Rectal smooth muscle tissue (tissue), 1 donor: ENCODE measurements at regions not wholly inside any gene's neighbourhood (a gene's known extent, or its start where the extent isn't known, plus 50 kb on each side); places are given as distances from the start of the nearest gene placed in this dataset.

Experiments
- H3K27ac ChIP-seq: one replicate; pipeline ENCODE4 v1.7.0; 2013; ENCODE audit warnings: low read depth, low read length, inconsistent platforms
- H3K27me3 ChIP-seq: one replicate; pipeline ENCODE4 v1.7.0; 2013; ENCODE audit warnings: low read length; ENCODE audit not compliant: control insufficient read depth, insufficient read depth
- H3K36me3 ChIP-seq: one replicate; pipeline ENCODE4 v1.7.0; 2013; ENCODE audit warnings: low read length; ENCODE audit not compliant: control insufficient read depth, insufficient read depth
- H3K4me1 ChIP-seq: one replicate; pipeline ENCODE4 v1.7.0; 2013; ENCODE audit warnings: low read length; ENCODE audit not compliant: control insufficient read depth, insufficient read depth
- H3K4me3 ChIP-seq: one replicate; pipeline ENCODE4 v1.7.0; 2013; ENCODE audit warnings: low read length
- H3K9ac ChIP-seq: one replicate; pipeline ENCODE4 v1.7.0; 2013; ENCODE audit warnings: low read length

DNA sequence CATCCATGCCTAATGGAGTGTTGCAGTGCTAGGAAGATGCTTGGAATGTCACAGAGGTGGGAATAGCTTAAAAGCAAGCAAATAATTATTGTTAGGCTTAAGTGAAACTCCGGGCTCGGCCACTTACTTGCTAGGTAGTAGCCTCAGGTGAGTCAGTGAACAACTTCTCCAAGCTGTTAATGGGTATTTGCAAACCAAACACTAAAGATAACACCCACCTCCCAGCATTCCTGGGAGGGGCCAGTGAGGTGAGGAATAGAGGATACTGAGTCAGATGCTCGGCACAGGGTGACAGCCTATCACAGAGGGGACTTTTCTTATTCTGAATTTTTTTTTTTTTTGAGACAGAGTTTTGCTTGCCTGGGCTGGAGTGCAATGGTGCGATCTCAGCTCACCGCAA is 151.2 kb upstream of the RFLNA start:
- Histone ChIP-seq H3K27me3 (no peaks in the 10 kb centered on the region), H3K36me3 (no peaks in the 10 kb centered on the region), H3K27ac (no peak overlapping the region), H3K4me3 (no peak overlapping the region), H3K4me1 (no peaks in the 10 kb centered on the region), H3K9ac (no peak overlapping the region)

DNA sequence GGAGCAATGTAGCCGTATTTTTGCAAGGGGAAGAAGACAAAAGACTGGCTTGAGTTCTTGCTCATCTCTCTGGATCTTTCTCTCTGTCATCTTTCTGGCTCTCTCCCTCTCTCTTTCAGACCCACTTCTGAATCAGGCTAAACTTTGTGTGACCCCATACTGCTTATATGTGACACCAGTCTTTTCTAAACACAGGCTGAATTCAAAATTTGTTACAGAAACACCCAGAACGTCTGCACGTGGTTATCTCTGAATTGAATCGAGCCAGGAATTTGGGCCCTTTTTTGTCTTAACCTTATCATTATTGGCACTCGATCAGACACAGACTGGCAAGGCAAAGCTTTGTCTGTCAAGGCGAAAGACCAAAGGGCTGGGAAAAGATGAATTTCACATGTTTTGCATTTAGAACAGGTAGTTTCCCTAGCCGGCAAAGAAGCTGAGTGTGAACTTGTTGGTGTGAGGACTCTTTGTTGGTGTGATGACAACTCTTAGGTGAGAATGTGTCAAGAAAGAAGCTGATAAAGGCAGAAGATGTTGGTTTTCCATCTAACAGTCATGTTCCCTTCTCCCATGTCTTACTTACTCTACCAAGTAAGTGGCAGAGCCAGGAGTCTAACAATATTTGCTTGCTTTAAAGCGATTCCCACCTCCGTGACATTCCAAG is 150.2 kb upstream of the RFLNA start:
- H3K27me3 ChIP-seq = no peaks in the 10 kb centered on the region
- no peaks in the 10 kb centered on the region for H3K4me1 ChIP-seq
- H3K27ac ChIP-seq = no peak overlapping the region
- H3K9ac ChIP-seq = no peak overlapping the region
- no peak overlapping the region for H3K4me3 ChIP-seq
- H3K36me3 ChIP-seq = no peaks in the 10 kb centered on the region

DNA sequence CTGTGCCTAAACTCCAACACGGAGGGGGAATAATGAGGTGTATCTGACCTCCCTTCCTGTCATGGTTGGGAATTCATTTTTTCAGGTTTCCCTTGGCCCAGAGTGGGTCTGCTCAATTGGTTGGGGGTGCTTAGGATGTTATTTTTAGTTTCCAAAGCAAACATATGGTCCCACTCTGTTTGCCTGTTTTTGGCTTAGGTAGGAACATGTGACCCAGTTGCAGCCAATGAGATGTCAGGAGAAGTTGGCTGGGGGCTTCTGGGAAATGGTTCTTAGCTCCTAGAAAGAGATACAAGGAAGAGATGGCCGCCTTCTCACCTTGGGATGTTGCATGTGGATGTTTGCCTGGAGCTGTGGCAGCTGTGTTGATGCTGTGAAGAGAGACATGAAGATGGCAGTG is 147.9 kb upstream of the RFLNA start:
- Histone ChIP-seq H3K4me3 (no peak overlapping the region), H3K9ac (no peak overlapping the region), H3K27ac (no peak overlapping the region), H3K27me3 (no peaks in the 10 kb centered on the region), H3K4me1 (no peaks in the 10 kb centered on the region), H3K36me3 (no peaks in the 10 kb centered on the region)

DNA sequence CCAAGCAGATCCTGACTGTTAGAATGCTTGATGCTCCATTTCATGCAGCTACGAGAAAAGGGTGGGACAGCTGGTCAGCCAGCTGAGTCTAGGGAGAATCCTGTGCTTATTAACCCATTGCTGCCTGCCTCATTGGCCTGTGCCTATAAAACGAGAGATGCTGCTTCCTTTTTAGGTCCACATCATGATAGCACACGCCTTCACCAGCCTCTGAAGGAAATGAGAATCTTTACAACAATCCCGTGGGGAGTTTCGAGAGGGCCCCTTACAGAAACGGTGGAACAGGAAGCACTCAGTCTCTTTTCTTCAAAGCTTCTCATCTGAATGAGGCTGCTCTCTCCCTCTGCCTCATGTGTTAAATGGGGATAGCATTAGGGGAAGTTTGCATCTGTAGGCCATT is 147.3 kb upstream of the RFLNA start:
- Histone ChIP-seq H3K4me3 (no peak overlapping the region), H3K36me3 (no peaks in the 10 kb centered on the region), H3K27ac (no peak overlapping the region), H3K27me3 (no peaks in the 10 kb centered on the region), H3K9ac (no peak overlapping the region), H3K4me1 (no peaks in the 10 kb centered on the region)

DNA sequence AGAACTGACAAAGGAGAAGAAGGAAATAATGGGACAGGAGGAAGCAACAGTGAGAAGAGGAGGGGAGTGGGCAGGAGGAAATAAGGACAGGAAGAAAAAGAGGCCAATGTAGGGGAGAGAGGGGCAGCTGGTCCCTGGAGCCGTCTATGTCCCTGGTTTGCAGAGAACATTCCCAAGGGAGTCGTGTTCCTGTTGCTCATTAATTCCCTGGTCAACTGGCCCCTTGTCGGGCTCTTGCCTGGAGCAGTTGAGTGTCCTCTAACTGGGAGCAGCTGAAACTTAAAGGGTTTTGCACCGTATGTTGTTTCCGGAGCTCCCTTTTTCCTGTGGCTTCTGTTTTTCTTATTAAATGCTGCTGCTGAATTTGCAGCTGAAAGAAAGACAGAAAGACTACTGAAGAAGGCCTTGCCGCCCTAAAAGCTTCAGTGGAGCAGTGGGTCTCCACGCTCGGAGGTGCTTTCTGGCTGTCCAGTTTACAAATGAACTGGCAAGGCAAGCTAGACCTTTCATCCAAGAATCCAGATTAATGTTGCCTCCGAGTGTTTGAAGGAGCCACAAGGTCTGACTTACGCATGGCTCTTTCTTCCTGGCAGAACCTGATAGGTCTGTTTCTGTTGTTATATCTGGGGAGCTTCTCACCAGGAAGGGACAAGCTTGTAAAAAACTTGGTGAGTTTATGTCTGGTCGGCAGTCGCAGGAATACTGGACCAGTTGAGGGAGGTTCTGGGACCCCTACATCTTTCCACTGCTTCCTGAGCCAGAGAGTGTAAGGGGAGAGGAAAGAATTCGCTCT is 146.2 kb upstream of the RFLNA start:
- Histone ChIP-seq H3K9ac (no peak overlapping the region), H3K36me3 (no peaks in the 10 kb centered on the region), H3K27ac (no peak overlapping the region), H3K4me1 (no peaks in the 10 kb centered on the region), H3K27me3 (no peaks in the 10 kb centered on the region), H3K4me3 (no peak overlapping the region)

DNA sequence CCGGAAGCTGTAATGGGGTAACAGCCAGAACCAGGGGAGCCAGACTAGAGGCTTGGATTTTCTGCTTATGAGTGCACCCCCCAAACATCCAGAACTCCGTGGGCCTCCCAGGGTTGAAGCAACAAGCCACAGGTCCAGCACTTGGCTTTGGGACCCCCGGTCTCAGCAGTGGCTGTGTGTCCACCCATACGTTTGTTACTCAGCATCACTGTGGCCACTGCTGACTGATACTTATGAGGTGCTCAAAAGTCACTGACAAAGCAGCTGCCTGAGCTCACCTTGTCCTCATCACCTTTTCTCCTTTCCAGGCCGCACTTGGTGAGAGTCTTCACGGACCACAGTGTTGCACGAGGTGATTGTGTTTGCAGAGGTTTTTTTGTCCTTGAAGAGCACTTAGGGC is 145.6 kb upstream of the RFLNA start:
- Histone ChIP-seq H3K4me1 (no peaks in the 10 kb centered on the region), H3K4me3 (no peak overlapping the region), H3K27ac (no peak overlapping the region), H3K27me3 (no peaks in the 10 kb centered on the region), H3K9ac (no peak overlapping the region), H3K36me3 (no peaks in the 10 kb centered on the region)

DNA sequence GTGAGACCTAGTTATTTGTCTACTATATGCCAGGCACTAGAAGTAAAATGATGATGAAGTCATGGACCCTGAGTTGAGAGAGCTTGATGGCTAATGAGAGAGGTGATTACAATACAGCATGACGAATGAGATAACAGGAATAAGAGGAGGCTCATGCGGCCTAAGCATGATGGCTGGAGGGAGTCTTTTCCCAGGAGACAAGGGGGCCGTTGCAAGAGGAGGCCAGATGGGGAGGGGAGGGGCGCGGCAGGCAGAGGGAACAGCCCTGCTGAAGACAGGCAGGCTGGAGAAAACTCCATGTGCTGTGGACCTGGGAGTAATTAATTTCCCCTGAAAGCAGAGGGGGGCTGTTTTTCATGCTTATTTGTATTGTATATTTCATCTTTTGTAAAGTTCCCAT is 144.7 kb upstream of the RFLNA start:
- no peaks in the 10 kb centered on the region for H3K4me1 ChIP-seq
- H3K9ac ChIP-seq = no peak overlapping the region
- H3K4me3 ChIP-seq = no peak overlapping the region
- no peaks in the 10 kb centered on the region for H3K27me3 ChIP-seq
- no peak overlapping the region for H3K27ac ChIP-seq
- no peaks in the 10 kb centered on the region for H3K36me3 ChIP-seq

DNA sequence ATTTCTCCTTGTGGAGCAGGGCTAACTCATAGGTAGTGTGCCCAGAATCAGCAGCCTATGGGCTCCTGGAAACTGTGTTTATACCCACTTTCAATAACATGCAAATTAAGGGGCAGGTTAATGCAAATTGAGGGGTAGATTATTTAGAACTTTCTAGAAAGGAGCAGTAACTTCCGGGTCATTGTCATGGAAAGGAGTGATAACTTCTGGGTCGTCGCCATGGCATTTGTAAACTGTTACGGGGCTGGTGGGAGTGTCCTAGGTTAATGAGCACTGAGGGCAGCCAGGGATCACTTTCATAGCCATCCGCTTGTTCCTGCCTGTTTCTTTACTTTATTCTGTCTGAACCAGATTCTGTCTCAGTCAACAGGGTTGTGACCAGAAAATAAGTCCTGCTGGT is 143.3 kb upstream of the RFLNA start:
- Histone ChIP-seq H3K36me3 (no peaks in the 10 kb centered on the region), H3K4me3 (no peak overlapping the region), H3K9ac (no peak overlapping the region), H3K4me1 (no peaks in the 10 kb centered on the region), H3K27ac (no peak overlapping the region), H3K27me3 (no peaks in the 10 kb centered on the region)

DNA sequence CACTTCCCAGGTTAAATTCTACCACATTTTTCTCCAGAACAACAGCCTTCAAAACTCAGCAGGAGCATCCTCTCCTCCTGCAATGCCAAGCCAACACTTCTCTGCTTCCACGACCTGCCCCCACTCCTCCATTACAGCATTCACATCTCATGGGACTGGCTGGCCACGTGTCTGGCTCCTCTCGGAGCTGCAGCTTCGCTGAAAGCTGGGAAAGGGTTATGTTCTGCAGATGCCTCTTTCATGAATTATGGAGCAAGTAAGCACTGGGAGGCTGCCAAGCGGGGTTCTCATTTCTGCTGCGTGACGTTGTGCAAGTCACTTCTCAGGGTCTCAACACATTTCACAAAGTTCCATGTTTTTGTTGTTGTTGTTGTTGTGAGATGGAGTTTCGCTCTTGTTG is 142.2 kb upstream of the RFLNA start:
- H3K4me1 ChIP-seq = no peaks in the 10 kb centered on the region
- H3K27me3 ChIP-seq = no peaks in the 10 kb centered on the region
- H3K27ac ChIP-seq = no peak overlapping the region
- H3K36me3 ChIP-seq = no peaks in the 10 kb centered on the region
- no peak overlapping the region for H3K9ac ChIP-seq
- H3K4me3 ChIP-seq = no peak overlapping the region

DNA sequence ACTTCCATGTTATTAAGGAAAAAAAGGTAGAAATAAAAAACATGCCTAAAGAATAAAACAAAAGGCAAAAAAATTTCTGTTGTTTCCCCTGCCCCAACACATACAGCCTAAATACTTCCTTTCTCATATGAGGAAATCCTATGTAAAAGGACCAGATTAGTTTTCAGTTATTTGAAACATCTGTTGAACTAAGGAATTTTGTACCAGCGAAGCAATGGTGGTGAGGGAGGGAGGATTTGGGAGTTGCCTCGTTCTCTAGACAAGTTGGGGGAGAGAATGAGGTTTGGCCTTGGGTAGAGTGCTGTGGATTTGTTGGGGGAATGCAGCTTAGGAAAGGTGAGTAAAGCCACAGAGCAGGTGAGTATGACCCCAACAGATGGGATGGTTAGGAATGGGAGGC is 141.5 kb upstream of the RFLNA start:
- Histone ChIP-seq H3K4me1 (no peaks in the 10 kb centered on the region), H3K9ac (no peak overlapping the region), H3K27me3 (no peaks in the 10 kb centered on the region), H3K36me3 (no peaks in the 10 kb centered on the region), H3K4me3 (no peak overlapping the region), H3K27ac (no peak overlapping the region)

DNA sequence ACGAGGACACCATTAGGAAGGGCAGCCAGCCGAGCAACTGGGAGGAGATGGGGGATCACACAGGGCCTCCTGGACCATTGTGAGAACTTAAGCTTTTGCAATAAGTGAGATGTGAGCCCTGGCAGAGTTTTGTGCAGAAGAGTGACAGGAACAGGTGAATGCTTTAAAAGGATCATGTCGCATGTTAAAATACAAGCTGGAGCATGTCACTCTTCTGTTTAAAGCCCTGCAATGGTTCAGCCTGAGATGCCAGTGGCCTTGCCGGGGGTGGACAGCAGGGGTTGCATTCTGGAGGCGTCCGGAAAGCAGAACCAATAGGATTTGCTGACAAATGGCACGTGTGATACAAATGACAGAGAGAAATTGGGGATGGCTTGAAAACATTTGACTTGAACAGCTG is 137.5 kb upstream of the RFLNA start:
- Histone ChIP-seq H3K36me3 (no peaks in the 10 kb centered on the region), H3K27me3 (no peaks in the 10 kb centered on the region), H3K27ac (no peak overlapping the region), H3K4me3 (no peak overlapping the region), H3K4me1 (no peaks in the 10 kb centered on the region), H3K9ac (no peak overlapping the region)

DNA sequence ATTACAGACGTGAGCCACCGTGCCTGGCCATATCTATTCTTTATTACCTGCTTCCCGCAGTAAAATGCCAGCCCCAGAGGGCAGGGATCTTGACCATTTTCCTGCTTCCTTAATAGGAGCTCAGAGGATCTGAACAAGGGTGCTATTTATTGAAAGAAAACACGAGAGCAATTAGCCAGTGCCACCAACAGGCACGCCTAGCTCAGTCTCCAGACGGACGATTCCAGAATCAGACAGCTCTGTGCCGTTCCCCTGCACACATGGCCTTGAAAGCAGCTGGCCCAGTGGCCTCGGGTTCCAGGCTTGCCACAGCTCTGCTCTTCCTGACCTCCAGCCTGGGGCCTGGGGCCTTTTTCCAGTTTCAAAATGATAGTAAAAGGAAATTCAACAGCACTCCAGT is 135.2 kb upstream of the RFLNA start:
- Histone ChIP-seq H3K9ac (no peak overlapping the region), H3K4me1 (no peaks in the 10 kb centered on the region), H3K36me3 (no peaks in the 10 kb centered on the region), H3K27ac (no peak overlapping the region), H3K27me3 (no peaks in the 10 kb centered on the region), H3K4me3 (no peak overlapping the region)
